A673 (cell line): ENCODE measurements at regions not wholly inside any gene's neighbourhood (a gene's known extent, or its start where the extent isn't known, plus 50 kb on each side); places are given as distances from the start of the nearest gene placed in this dataset.

Experiments used
- BruUV-seq: library from RNA; stranded (reverse); fragments of 400-500 nt; replicated peaks from 2 replicates; lab custom pipeline; 2021; lab: Mats Ljungman, UMichigan
- CTCF ChIA-PET: fragments of 300-600 bp; sonication (Branson Sonifier 250); formaldehyde crosslinking; loops from one replicate; lab custom pipeline; 2022; ENCODE audit warnings: antibody characterized with exemption; lab: Charles Lee
- POLR2A ChIA-PET: fragments of 300-600 bp; sonication (Branson Sonifier 250); formaldehyde crosslinking; loops from one replicate; lab custom pipeline; 2022; ENCODE audit warnings: antibody characterized with exemption; ENCODE audit not compliant: low non-redundant PET; lab: Charles Lee
- DNase-seq: peaks from one replicate; pipeline ENCODE4 v3.0.0-alpha.2; 2015; ENCODE audit warnings: low spot score
- H3K27ac ChIP-seq: fragments of 200-600 bp; sonication (generic); 2 replicates; pipeline ENCODE4 v1.5.1; 2016; ENCODE audit warnings: mixed run types, low read depth, mild to moderate bottlenecking, mixed read lengths, antibody characterized with exemption, low read length; ENCODE audit not compliant: poor library complexity, severe bottlenecking
- H3K27me3 ChIP-seq: fragments of 200-600 bp; sonication (generic); replicated peaks from 2 replicates; pipeline ENCODE4 v1.6.1; 2017; ENCODE audit warnings: mixed run types, low read depth, mild to moderate bottlenecking, mixed read lengths, antibody characterized with exemption, low read length; ENCODE audit not compliant: insufficient read depth, poor library complexity
- H3K36me3 ChIP-seq: fragments of 200-600 bp; sonication (generic); 2 replicates; pipeline ENCODE4 v1.6.1; 2016; ENCODE audit warnings: mixed run types, mild to moderate bottlenecking, mixed read lengths, antibody characterized with exemption, low read length; ENCODE audit not compliant: insufficient read depth, poor library complexity, severe bottlenecking
- H3K4me1 ChIP-seq: fragments of 200-600 bp; sonication (generic); 2 replicates; pipeline ENCODE4 v1.6.1; 2017; ENCODE audit warnings: mixed run types, mild to moderate bottlenecking, mixed read lengths, antibody characterized with exemption, low read length; ENCODE audit not compliant: insufficient read depth, poor library complexity, severe bottlenecking
- H3K4me3 ChIP-seq: fragments of 200-600 bp; sonication (generic); 2 replicates; pipeline ENCODE4 v1.5.1; 2016; ENCODE audit warnings: low read depth, mixed run types, mild to moderate bottlenecking, mixed read lengths, low read length; ENCODE audit not compliant: poor library complexity, severe bottlenecking
- H3K9me3 ChIP-seq: fragments of 200-600 bp; sonication (generic); 2 replicates; pipeline ENCODE4 v1.6.1; 2016; ENCODE audit warnings: mixed run types, low read depth, mild to moderate bottlenecking, mixed read lengths, antibody characterized with exemption, low read length; ENCODE audit not compliant: poor library complexity, severe bottlenecking
- CTCF ChIP-seq: fragments of 300-800, 200-600 bp; sonication (generic); conservative IDR thresholded peaks from 2 replicates; pipeline ENCODE4 v1.5.1; 2017; ENCODE audit warnings: low read depth, mild to moderate bottlenecking, antibody characterized with exemption, low read length, moderate library complexity, mixed read lengths
- EZH2 ChIP-seq: fragments of 200-600 bp; sonication (generic); IDR thresholded peaks from 2 replicates; pipeline ENCODE4 v1.6.1; 2017; ENCODE audit warnings: borderline replicate concordance, low read depth, mild to moderate bottlenecking, mixed read lengths, antibody characterized with exemption, low read length; ENCODE audit not compliant: poor library complexity, severe bottlenecking
- intact Hi-C: fragments of 100-400 bp; cut with micrococcal nuclease; formaldehyde crosslinking; loops from one replicate; pipeline ENCODE4 v1.10.0; 2022; ENCODE audit not compliant: unreplicated experiment

GRCh38 chr5:121408778-121409177 lies 442.9 kb upstream of the FTMT start:
- no peak for TF ChIP-seq EZH2
- no peak for TF ChIP-seq CTCF
- Histone ChIP-seq H3K36me3 (no peaks in the 10 kb centered on the region), H3K9me3 (no peaks in the 10 kb centered on the region), H3K4me3 (no peak overlapping the region), H3K27ac (no peak overlapping the region), H3K4me1 (no peaks in the 10 kb centered on the region), H3K27me3 (no peaks in the 10 kb centered on the region)
- CTCF ChIA-PET: no interaction called here
- intact Hi-C loops: no loop called here
- POLR2A ChIA-PET: no interaction called here
- BruUV-seq: no TSS peak
- no peak for DNase-seq

GRCh38 chr5:121415270-121415669 lies 436.4 kb upstream of the FTMT start:
- no peaks in the 10 kb centered on the region for H3K4me1 ChIP-seq
- no peaks in the 10 kb centered on the region for H3K9me3 ChIP-seq
- TF ChIP-seq EZH2 (no peak), CTCF (no peak)
- DNase-seq: peak; percentile 18
- no TSS peak for BruUV-seq
- POLR2A ChIA-PET: no interaction called here
- no peaks in the 10 kb centered on the region for H3K36me3 ChIP-seq
- CTCF ChIA-PET: no interaction called here
- no peak overlapping the region for H3K4me3 ChIP-seq
- intact Hi-C loops: no loop called here
- H3K27ac ChIP-seq: no peak overlapping the region
- no peaks in the 10 kb centered on the region for H3K27me3 ChIP-seq

GRCh38 chr5:121421646-121422045 lies 430.0 kb upstream of the FTMT start:
- H3K27ac ChIP-seq: no peak overlapping the region
- no peaks in the 10 kb centered on the region for H3K36me3 ChIP-seq
- no peaks in the 10 kb centered on the region for H3K9me3 ChIP-seq
- intact Hi-C loops: no loop called here
- BruUV-seq: no TSS peak
- H3K4me3 ChIP-seq: no peak overlapping the region
- no peaks in the 10 kb centered on the region for H3K4me1 ChIP-seq
- no peak for DNase-seq
- ChIA-PET CTCF (no interaction called here), POLR2A (no interaction called here)
- no peak for TF ChIP-seq CTCF
- TF ChIP-seq EZH2: no peak
- no peaks in the 10 kb centered on the region for H3K27me3 ChIP-seq
